ENCODE measurements at regions not wholly inside any gene's neighbourhood (a gene's known extent, or its start where the extent isn't known, plus 50 kb on each side); places are given as distances from the start of the nearest gene placed in this dataset.

- DNase-seq (ENCODE audit: low read depth) (no peak), FAIRE-seq (no peak)
- no peak for TF ChIP-seq CTCF (IDR thresholded peaks at IDR 0.05; ENCODE audit: insufficient read depth, low read length, severe bottlenecking)
- no peaks in the 10 kb centered on the region for H3K36me3 ChIP-seq (ENCODE audit: control insufficient read depth, insufficient read depth, low read length)
- H3K4me3 ChIP-seq (ENCODE audit: low read depth, low read length), result no peak overlapping the region
- no peaks in the 10 kb centered on the region for H3K27me3 ChIP-seq (ENCODE audit: control insufficient read depth, insufficient read depth, low read length)
Measured at GRCh38 chr2:103327386-103327785, 565.6 kb downstream of the TMEM182 start.

GRCh38 chr2:103327966-103328365 lies 566.1 kb downstream of the TMEM182 start:
- TF ChIP-seq CTCF (IDR thresholded peaks at IDR 0.05; ENCODE audit: insufficient read depth, low read length, severe bottlenecking), result no peak
- no peak for DNase-seq (ENCODE audit: low read depth)
- Histone ChIP-seq H3K4me3 (ENCODE audit: low read depth, low read length) (no peak overlapping the region), H3K27me3 (ENCODE audit: control insufficient read depth, insufficient read depth, low read length) (no peaks in the 10 kb centered on the region), H3K36me3 (ENCODE audit: control insufficient read depth, insufficient read depth, low read length) (no peaks in the 10 kb centered on the region)
- FAIRE-seq, result no peak

GRCh38 chr2:103335403-103335802 lies 573.6 kb downstream of the TMEM182 start:
- FAIRE-seq (no peak), DNase-seq (ENCODE audit: low read depth) (no peak)
- H3K4me3 ChIP-seq (ENCODE audit: low read depth, low read length), result no peak overlapping the region
- H3K27me3 ChIP-seq (ENCODE audit: control insufficient read depth, insufficient read depth, low read length), result no peaks in the 10 kb centered on the region
- no peak for TF ChIP-seq CTCF (IDR thresholded peaks at IDR 0.05; ENCODE audit: insufficient read depth, low read length, severe bottlenecking)
- no peaks in the 10 kb centered on the region for H3K36me3 ChIP-seq (ENCODE audit: control insufficient read depth, insufficient read depth, low read length)

- H3K27me3 ChIP-seq (ENCODE audit: control insufficient read depth, insufficient read depth, low read length), result no peaks in the 10 kb centered on the region
- no peaks in the 10 kb centered on the region for H3K36me3 ChIP-seq (ENCODE audit: control insufficient read depth, insufficient read depth, low read length)
- FAIRE-seq (no peak), DNase-seq (ENCODE audit: low read depth) (no peak)
- no peak overlapping the region for H3K4me3 ChIP-seq (ENCODE audit: low read depth, low read length)
- no peak for TF ChIP-seq CTCF (IDR thresholded peaks at IDR 0.05; ENCODE audit: insufficient read depth, low read length, severe bottlenecking)
Measured at GRCh38 chr2:103338819-103339218, 577.0 kb downstream of the TMEM182 start.

GRCh38 chr2:103346780-103347179 lies 584.9 kb downstream of the TMEM182 start:
- FAIRE-seq, result no peak

More at GRCh38 chr2:103346780-103347179, 584.9 kb downstream of the TMEM182 start:
- Histone ChIP-seq H3K4me3 (ENCODE audit: low read depth, low read length) (no peak overlapping the region), H3K27me3 (ENCODE audit: control insufficient read depth, insufficient read depth, low read length) (no peaks in the 10 kb centered on the region), H3K36me3 (ENCODE audit: control insufficient read depth, insufficient read depth, low read length) (no peaks in the 10 kb centered on the region)
- TF ChIP-seq CTCF (IDR thresholded peaks at IDR 0.05; ENCODE audit: insufficient read depth, low read length, severe bottlenecking), result no peak
- DNase-seq (ENCODE audit: low read depth), result no peak

All from bronchial epithelial cell (primary cell).